Suprapubic skin (tissue), 4 donors: ENCODE measurements at regions not wholly inside any gene's neighbourhood (a gene's known extent, or its start where the extent isn't known, plus 50 kb on each side); places are given as distances from the start of the nearest gene placed in this dataset.

Experiments
- DNase-seq, 2 donors: peaks; one replicate each; pipeline ENCODE4 v3.0.0-alpha.2; 2019; ENCODE audit warnings: low spot score in 2 of 2
- H3K27ac ChIP-seq: fragments of 200-600 bp; sonication (generic); one replicate; pipeline ENCODE4 v1.5.1; 2019
- H3K27me3 ChIP-seq: fragments of 200-600 bp; sonication (generic); one replicate; pipeline ENCODE4 v1.5.1; 2019
- H3K36me3 ChIP-seq: fragments of 200-600 bp; sonication (generic); one replicate; pipeline ENCODE4 v1.5.1; 2019
- H3K4me1 ChIP-seq: fragments of 200-600 bp; sonication (generic); one replicate; pipeline ENCODE4 v1.5.1; 2019
- H3K4me3 ChIP-seq: fragments of 200-600 bp; sonication (generic); one replicate; pipeline ENCODE4 v1.5.1; 2019; ENCODE audit warnings: mild to moderate bottlenecking
- H3K9me3 ChIP-seq: fragments of 200-600 bp; sonication (generic); one replicate; pipeline ENCODE4 v1.5.1; 2019
- EP300 ChIP-seq: sonication (generic); formaldehyde crosslinking; IDR thresholded peaks from one replicate; pipeline ENCODE4 v1.6.1; 2017; ENCODE audit warnings: antibody characterized with exemption
- POLR2A ChIP-seq, 2 donors: fragments of 450-650 bp; IDR thresholded peaks; one replicate each; pipeline ENCODE4 v1.6.1; 2017; ENCODE audit warnings: antibody characterized with exemption in 2 of 2, mild to moderate bottlenecking in 2 of 2, moderate library complexity in 2 of 2
- POLR2AphosphoS5 ChIP-seq, 3 donors: sonication (generic); formaldehyde crosslinking; IDR thresholded peaks; one replicate each; pipeline ENCODE4 v1.6.1; 2017; ENCODE audit warnings: antibody characterized with exemption in 3 of 3
- WGBS: methylation state at CpG from one replicate; pipeline ENCODE4 v1.1.5; 2018; 5-methylcytosine and 5-hydroxymethylcytosine counted together
- TF ChIP-seq, protein P1 (sequence below), 2 donors: fragments of 200-600 bp in 1 of 2; fragments of 450-650 bp in 1 of 2; sonication (generic) in 1 of 2; IDR thresholded peaks; one replicate each; pipeline ENCODE4 v1.5.1; 2016 to 2019; ENCODE audit warnings: antibody characterized with exemption in 2 of 2, mild to moderate bottlenecking in 1 of 2, moderate library complexity in 1 of 2

DNA sequence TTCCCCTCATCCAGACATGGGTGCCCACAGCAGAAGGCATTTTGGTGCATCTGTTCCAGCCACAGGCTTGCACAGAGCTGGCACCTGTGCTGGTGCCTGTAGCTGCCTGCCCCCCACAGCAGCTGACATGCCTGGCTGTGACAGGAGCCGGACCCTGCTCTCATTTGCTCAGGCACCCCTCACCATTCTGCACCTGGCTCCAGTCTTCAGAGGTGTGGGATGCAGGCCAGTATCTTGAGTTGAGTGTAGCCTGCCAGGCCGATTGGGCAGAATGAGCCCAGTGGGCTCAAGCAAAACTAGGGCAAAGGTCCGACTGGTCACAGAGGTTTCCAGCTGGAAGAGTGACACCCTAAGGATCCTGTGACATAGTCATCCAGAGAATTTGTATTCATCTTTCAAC lies 887.7 kb downstream of the CDH11 start:
- 90% methylated on average over 3 of the region's 3 CpGs for WGBS
- TF ChIP-seq EP300 (no peak), POLR2A (IDR thresholded peaks at IDR 0.05) (no peak), POLR2AphosphoS5 (IDR thresholded peaks at IDR 0.05) (no peak)
- TF ChIP-seq, protein P1, sequence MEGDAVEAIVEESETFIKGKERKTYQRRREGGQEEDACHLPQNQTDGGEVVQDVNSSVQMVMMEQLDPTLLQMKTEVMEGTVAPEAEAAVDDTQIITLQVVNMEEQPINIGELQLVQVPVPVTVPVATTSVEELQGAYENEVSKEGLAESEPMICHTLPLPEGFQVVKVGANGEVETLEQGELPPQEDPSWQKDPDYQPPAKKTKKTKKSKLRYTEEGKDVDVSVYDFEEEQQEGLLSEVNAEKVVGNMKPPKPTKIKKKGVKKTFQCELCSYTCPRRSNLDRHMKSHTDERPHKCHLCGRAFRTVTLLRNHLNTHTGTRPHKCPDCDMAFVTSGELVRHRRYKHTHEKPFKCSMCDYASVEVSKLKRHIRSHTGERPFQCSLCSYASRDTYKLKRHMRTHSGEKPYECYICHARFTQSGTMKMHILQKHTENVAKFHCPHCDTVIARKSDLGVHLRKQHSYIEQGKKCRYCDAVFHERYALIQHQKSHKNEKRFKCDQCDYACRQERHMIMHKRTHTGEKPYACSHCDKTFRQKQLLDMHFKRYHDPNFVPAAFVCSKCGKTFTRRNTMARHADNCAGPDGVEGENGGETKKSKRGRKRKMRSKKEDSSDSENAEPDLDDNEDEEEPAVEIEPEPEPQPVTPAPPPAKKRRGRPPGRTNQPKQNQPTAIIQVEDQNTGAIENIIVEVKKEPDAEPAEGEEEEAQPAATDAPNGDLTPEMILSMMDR (IDR thresholded peaks at IDR 0.05): no peak
- no peaks in the 10 kb centered on the region for H3K36me3 ChIP-seq
- no peaks in the 10 kb centered on the region for H3K4me1 ChIP-seq
- no peak overlapping the region for H3K4me3 ChIP-seq
- no peak overlapping the region for H3K27ac ChIP-seq
- no peaks in the 10 kb centered on the region for H3K27me3 ChIP-seq
- DNase-seq: no peak
- H3K9me3 ChIP-seq: no peaks in the 10 kb centered on the region

DNA sequence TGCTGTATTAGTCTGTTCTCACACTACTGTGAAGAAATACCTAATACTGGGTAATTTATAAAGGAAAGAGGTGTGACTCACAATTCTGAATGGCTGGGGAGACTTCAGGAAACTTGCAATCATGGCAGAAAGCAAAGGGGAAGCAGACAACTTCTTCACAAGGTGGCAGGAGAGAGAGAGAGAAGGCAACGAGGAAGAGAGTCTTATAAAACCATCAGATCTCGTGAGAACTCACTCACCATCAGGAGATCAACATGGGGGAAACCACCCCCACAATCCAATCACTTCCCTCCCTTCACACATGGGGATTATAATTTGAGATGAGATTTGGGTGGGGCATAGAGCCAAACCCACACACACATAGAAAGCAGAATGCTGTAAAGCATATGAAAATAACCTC lies 896.2 kb downstream of the CDH11 start:
- no peak for TF ChIP-seq POLR2AphosphoS5 (IDR thresholded peaks at IDR 0.05)
- TF ChIP-seq EP300: no peak
- TF ChIP-seq, protein P1 (IDR thresholded peaks at IDR 0.05): no peak
- TF ChIP-seq POLR2A (IDR thresholded peaks at IDR 0.05): no peak

DNA sequence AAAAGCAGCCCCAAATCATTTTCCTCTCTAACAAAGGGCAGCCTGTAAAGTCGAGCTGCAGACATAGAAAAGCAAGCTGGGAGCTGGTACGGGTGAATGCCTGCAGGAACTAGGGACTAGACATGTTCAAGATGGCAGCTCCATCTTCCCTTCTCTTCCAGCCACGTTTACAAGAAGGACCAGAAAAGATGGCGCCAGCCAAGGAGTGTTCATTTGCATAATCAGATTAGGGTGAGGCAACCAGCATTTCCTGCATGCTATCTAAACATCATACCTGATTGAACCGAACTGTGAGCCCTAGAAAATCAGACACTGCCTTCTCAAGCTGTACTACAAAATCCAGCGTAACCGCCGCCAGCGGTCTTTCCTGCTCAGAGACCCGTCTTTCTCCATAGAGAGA lies 896.8 kb downstream of the CDH11 start:
- Histone ChIP-seq H3K4me3 (no peak overlapping the region), H3K4me1 (no peaks in the 10 kb centered on the region), H3K36me3 (no peaks in the 10 kb centered on the region), H3K9me3 (peaks cover 5% of the 10 kb centered on the region), H3K27me3 (no peaks in the 10 kb centered on the region), H3K27ac (no peak overlapping the region)
- no peak for TF ChIP-seq POLR2AphosphoS5 (IDR thresholded peaks at IDR 0.05)
- TF ChIP-seq, protein P1 (IDR thresholded peaks at IDR 0.05): no peak
- no peak for TF ChIP-seq EP300
- no peak for TF ChIP-seq POLR2A (IDR thresholded peaks at IDR 0.05)
- 86% methylated on average over 10 of the region's 10 CpGs for WGBS
- DNase-seq: no peak

More for the DNA sequence above, 896.2 kb downstream of the CDH11 start:
- no peak overlapping the region for H3K4me3 ChIP-seq
- no peak overlapping the region for H3K27ac ChIP-seq
- no peaks in the 10 kb centered on the region for H3K27me3 ChIP-seq
- DNase-seq: no peak
- H3K4me1 ChIP-seq: no peaks in the 10 kb centered on the region
- 73% methylated on average over 2 of the region's 2 CpGs for WGBS
- H3K9me3 ChIP-seq: peaks cover 5% of the 10 kb centered on the region
- no peaks in the 10 kb centered on the region for H3K36me3 ChIP-seq

DNA sequence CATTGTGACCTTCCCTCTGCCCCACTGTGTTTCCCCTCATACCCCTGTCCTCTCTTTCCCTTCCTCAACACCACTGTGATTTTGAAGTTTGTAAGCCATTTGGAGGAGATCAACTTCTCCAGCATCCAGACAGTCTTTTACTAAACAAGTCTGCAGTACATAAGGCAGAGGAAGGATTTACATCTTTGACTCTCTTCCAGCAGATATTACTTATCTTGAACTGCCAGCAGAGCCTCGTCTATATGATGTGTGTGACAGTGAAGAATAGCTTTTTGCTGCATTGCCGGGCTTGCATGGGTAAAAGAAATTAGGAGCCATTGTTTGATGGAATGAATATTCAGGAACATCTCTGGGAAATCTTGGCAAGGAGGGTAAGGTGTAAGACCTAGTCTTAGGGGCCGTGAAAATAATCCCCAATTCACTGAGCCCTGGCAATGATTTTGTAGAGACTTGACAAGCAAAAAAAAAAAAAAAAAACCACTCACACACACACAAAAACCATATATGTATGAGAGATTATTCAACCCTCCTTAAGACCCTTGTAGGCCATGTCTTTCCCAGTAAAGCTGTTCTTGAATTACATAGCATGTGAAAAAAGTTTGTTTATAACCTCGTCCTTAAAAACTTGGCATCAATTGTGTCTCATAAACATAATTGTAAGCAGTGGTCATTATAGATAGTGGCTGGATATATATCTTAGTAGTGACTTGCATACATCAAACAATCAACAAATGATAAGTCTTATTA lies 903.9 kb downstream of the CDH11 start:
- H3K27me3 ChIP-seq: no peaks in the 10 kb centered on the region
- H3K9me3 ChIP-seq: no peaks in the 10 kb centered on the region
- H3K27ac ChIP-seq: no peak overlapping the region
- TF ChIP-seq POLR2A (IDR thresholded peaks at IDR 0.05): no peak
- TF ChIP-seq, protein P1 (IDR thresholded peaks at IDR 0.05): no peak
- TF ChIP-seq EP300: no peak
- TF ChIP-seq POLR2AphosphoS5 (IDR thresholded peaks at IDR 0.05): no peak
- 54% methylated on average over 4 of the region's 4 CpGs for WGBS
- no peaks in the 10 kb centered on the region for H3K4me1 ChIP-seq
- no peaks in the 10 kb centered on the region for H3K36me3 ChIP-seq
- no peak for DNase-seq
- H3K4me3 ChIP-seq: no peak overlapping the region

DNA sequence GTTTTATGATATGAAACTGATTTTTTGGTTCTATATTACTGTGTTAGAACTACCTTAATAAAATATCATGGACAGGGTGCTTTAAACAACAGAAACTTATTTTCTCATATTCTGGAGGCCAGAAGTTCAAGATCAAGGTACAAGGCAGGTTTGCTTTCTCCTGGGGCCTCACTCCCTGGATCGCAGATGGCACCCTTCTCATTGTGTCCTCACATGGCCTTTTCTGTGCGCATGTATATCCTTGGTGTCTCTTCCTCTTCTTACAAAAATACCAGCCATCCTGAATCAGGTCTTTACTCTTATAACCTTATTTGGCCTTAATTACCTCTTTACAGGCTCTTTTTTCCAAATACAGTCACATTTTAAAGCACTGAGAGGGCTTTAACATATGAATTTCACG lies 906.1 kb downstream of the CDH11 start:
- no peak for TF ChIP-seq EP300
- no peak for TF ChIP-seq POLR2AphosphoS5 (IDR thresholded peaks at IDR 0.05)
- TF ChIP-seq POLR2A (IDR thresholded peaks at IDR 0.05): no peak
- TF ChIP-seq, protein P1 (IDR thresholded peaks at IDR 0.05): no peak
- 94% methylated on average over 3 of the region's 3 CpGs for WGBS
- H3K27me3 ChIP-seq: no peaks in the 10 kb centered on the region
- no peak for DNase-seq
- H3K9me3 ChIP-seq: no peaks in the 10 kb centered on the region
- H3K36me3 ChIP-seq: no peaks in the 10 kb centered on the region
- H3K4me3 ChIP-seq: no peak overlapping the region
- H3K27ac ChIP-seq: no peak overlapping the region
- H3K4me1 ChIP-seq: no peaks in the 10 kb centered on the region
